DOHH2 (cell line): ENCODE measurements at regions not wholly inside any gene's neighbourhood (a gene's known extent, or its start where the extent isn't known, plus 50 kb on each side); places are given as distances from the start of the nearest gene placed in this dataset.

Source experiments
- EZH2phosphoT487 ChIP-seq: fragments of 200-600 bp; sonication (generic); IDR thresholded peaks from 2 replicates; pipeline ENCODE4 v1.6.1; 2017; ENCODE audit warnings: borderline replicate concordance, mild to moderate bottlenecking, antibody characterized with exemption, low read length, moderate library complexity, mixed read lengths
- TF ChIP-seq, protein P1 (sequence below): fragments of 200-600 bp; sonication (generic); IDR thresholded peaks from one replicate; pipeline ENCODE4 v1.5.1; 2014; ENCODE audit warnings: antibody characterized with exemption, mild to moderate bottlenecking, low read depth, low read length; ENCODE audit not compliant: poor library complexity, severe bottlenecking

DNA sequence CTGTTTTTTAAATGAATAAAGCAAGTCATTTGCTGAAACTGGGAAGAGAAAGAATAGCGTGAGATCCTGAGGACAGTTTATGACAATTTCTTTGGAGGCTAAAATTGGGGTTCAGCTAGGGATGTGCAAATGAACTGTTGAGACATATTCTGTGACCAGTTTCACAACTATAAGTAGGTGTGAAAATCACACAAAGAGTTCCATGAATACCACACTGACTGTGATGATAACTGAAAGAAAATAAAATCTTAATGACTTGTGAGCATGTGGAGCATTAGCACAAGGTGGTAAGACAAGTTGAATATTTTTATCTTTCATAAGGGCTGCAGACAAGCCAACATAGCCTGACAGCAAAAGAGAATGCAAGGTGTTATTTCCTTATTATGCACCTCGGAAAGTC, 61.1 kb upstream of the PDGFD start:
- TF ChIP-seq EZH2phosphoT487 = no peak
- TF ChIP-seq, protein P1, sequence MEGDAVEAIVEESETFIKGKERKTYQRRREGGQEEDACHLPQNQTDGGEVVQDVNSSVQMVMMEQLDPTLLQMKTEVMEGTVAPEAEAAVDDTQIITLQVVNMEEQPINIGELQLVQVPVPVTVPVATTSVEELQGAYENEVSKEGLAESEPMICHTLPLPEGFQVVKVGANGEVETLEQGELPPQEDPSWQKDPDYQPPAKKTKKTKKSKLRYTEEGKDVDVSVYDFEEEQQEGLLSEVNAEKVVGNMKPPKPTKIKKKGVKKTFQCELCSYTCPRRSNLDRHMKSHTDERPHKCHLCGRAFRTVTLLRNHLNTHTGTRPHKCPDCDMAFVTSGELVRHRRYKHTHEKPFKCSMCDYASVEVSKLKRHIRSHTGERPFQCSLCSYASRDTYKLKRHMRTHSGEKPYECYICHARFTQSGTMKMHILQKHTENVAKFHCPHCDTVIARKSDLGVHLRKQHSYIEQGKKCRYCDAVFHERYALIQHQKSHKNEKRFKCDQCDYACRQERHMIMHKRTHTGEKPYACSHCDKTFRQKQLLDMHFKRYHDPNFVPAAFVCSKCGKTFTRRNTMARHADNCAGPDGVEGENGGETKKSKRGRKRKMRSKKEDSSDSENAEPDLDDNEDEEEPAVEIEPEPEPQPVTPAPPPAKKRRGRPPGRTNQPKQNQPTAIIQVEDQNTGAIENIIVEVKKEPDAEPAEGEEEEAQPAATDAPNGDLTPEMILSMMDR = no peak
